IMR-90 (cell line): ENCODE measurements at regions not wholly inside any gene's neighbourhood (a gene's known extent, or its start where the extent isn't known, plus 50 kb on each side); places are given as distances from the start of the nearest gene placed in this dataset.

Experiments
- ATAC-seq: fragments of 200-7000 bp; cut with Tn5 transposase; 2 replicates; pipeline ENCODE4 v1.9.1; 2020; ENCODE audit warnings: low read depth, mild to moderate bottlenecking, moderate library complexity
- BruUV-seq: library from RNA; stranded (reverse); fragments of 400-500 nt; replicated peaks from 2 replicates; lab custom pipeline; 2021; lab: Mats Ljungman, UMichigan
- CTCF ChIA-PET: fragments of 300-600 bp; formaldehyde crosslinking; extraction: SDS; loops from one replicate; lab custom pipeline; 2021; ENCODE audit warnings: antibody characterized with exemption; lab: Yijun Ruan, JAX
- POLR2A ChIA-PET: fragments of 300-600 bp; sonication (Branson Sonifier 250); formaldehyde crosslinking; loops from one replicate; lab custom pipeline; 2022; ENCODE audit warnings: antibody characterized with exemption; ENCODE audit not compliant: unreplicated experiment; lab: Charles Lee
- DNase-seq: peaks from one replicate; pipeline ENCODE4 v3.0.0; 2013
- H2AFZ ChIP-seq: replicated peaks from 2 replicates; pipeline ENCODE3; 2013; ENCODE audit warnings: low read length, mild to moderate bottlenecking; ENCODE audit not compliant: poor library complexity
- H2AK5ac ChIP-seq: 2 replicates; pipeline ENCODE4 v1.6.1; 2013; ENCODE audit warnings: low read depth, low read length, inconsistent platforms
- H2AK9ac ChIP-seq: replicated peaks from 2 replicates; pipeline ENCODE3; 2013; ENCODE audit warnings: mild to moderate bottlenecking, low read depth, low read length, moderate library complexity; ENCODE audit not compliant: poor library complexity
- H2BK120ac ChIP-seq: 2 replicates; pipeline ENCODE4 v1.6.1; 2013; ENCODE audit warnings: low read depth, low read length, inconsistent platforms
- H2BK15ac ChIP-seq: 3 replicates; pipeline ENCODE4 v1.6.1; 2013; ENCODE audit warnings: low read depth, low read length, inconsistent platforms
- H2BK20ac ChIP-seq: 2 replicates; pipeline ENCODE4 v1.6.1; 2013; ENCODE audit warnings: low read depth, mild to moderate bottlenecking, inconsistent platforms, low read length, moderate library complexity
- H2BK5ac ChIP-seq: 2 replicates; pipeline ENCODE4 v1.6.1; 2013; ENCODE audit warnings: mild to moderate bottlenecking, low read depth, low read length, inconsistent platforms; ENCODE audit not compliant: poor library complexity, severe bottlenecking
- H3K14ac ChIP-seq: replicated peaks from 2 replicates; pipeline ENCODE4 v1.6.1; 2013; ENCODE audit warnings: low read depth, low read length, inconsistent platforms
- H3K18ac ChIP-seq: 2 replicates; pipeline ENCODE4 v1.6.1; 2013; ENCODE audit warnings: low read depth, low read length, control low read depth
- H3K23ac ChIP-seq: 2 replicates; pipeline ENCODE4 v1.6.1; 2013; ENCODE audit warnings: low read depth, low read length, inconsistent platforms
- H3K27ac ChIP-seq: 2 replicates; pipeline ENCODE4 v1.5.1; 2013; ENCODE audit warnings: mild to moderate bottlenecking, control low read depth, low read length; ENCODE audit not compliant: insufficient read depth
- H3K27me3 ChIP-seq: 2 replicates; pipeline ENCODE4 v1.6.1; 2013; ENCODE audit warnings: low read length; ENCODE audit not compliant: control insufficient read depth, insufficient read depth
- H3K36me3 ChIP-seq: 2 replicates; pipeline ENCODE4 v1.6.1; 2013; ENCODE audit warnings: low read length, mixed read lengths; ENCODE audit not compliant: control insufficient read depth, insufficient read depth
- H3K4ac ChIP-seq: 2 replicates; pipeline ENCODE4 v1.6.1; 2013; ENCODE audit warnings: low read depth, low read length, inconsistent platforms
- H3K4me1 ChIP-seq: 2 replicates; pipeline ENCODE4 v1.6.1; 2013; ENCODE audit warnings: low read length, mixed read lengths; ENCODE audit not compliant: control insufficient read depth, insufficient read depth
- H3K4me2 ChIP-seq: 2 replicates; pipeline ENCODE4 v1.6.1; 2013; ENCODE audit warnings: low read depth, mild to moderate bottlenecking, control low read depth, low read length, moderate library complexity
- H3K4me3 ChIP-seq: 2 replicates; pipeline ENCODE4 v1.5.1; 2013; ENCODE audit warnings: low read depth, mild to moderate bottlenecking, control low read depth, low read length, moderate library complexity; ENCODE audit not compliant: insufficient read depth
- H3K56ac ChIP-seq: 2 replicates; pipeline ENCODE4 v1.6.1; 2013; ENCODE audit warnings: low read length, inconsistent platforms; ENCODE audit not compliant: insufficient read depth; ENCODE audit errors: extremely low read depth
- H3K79me1 ChIP-seq, 2 experiments: 2 replicates each; pipeline ENCODE4 v1.6.1; 2013; ENCODE audit warnings: low read length in 2 of 2, inconsistent platforms in 1 of 2, low read depth in 1 of 2
- H3K9ac ChIP-seq: 2 replicates; pipeline ENCODE4 v1.6.1; 2013; ENCODE audit warnings: low read depth, low read length, control low read depth
- H3K9me1 ChIP-seq: 2 replicates; pipeline ENCODE4 v1.6.1; 2013; ENCODE audit warnings: low read length, inconsistent platforms; ENCODE audit not compliant: insufficient read depth
- H3K9me3 ChIP-seq: 2 replicates; pipeline ENCODE4 v1.6.1; 2013; ENCODE audit warnings: low read length; ENCODE audit not compliant: control insufficient read depth, insufficient read depth
- H4K20me1 ChIP-seq: 2 replicates; pipeline ENCODE4 v1.6.1; 2013; ENCODE audit warnings: low read length, inconsistent platforms; ENCODE audit not compliant: insufficient read depth
- H4K5ac ChIP-seq: 2 replicates; pipeline ENCODE4 v1.6.1; 2013; ENCODE audit warnings: mild to moderate bottlenecking, low read depth, low read length, control low read depth
- H4K8ac ChIP-seq, 2 experiments: 2 replicates each; pipeline ENCODE4 v1.6.1; 2013; ENCODE audit warnings: low read depth in 2 of 2, low read length in 2 of 2, control low read depth in 1 of 2, inconsistent platforms in 1 of 2
- H4K91ac ChIP-seq: 2 replicates; pipeline ENCODE4 v1.6.1; 2013; ENCODE audit warnings: low read depth, low read length, inconsistent platforms; ENCODE audit not compliant: insufficient read depth
- BHLHE40 ChIP-seq: fragments of 150-350 bp; IDR thresholded peaks from 2 replicates; pipeline ENCODE4 v1.6.1; 2016; ENCODE audit warnings: mild to moderate bottlenecking, low read depth, low read length
- CEBPB ChIP-seq: IDR thresholded peaks from 2 replicates; pipeline ENCODE4 v1.6.1; 2012; ENCODE audit warnings: low read depth, low read length, improper control_type of control experiment
- CHD1 ChIP-seq: IDR thresholded peaks from 2 replicates; pipeline ENCODE4 v1.6.1; 2012; ENCODE audit warnings: low read depth, low read length, improper control_type of control experiment
- FOS ChIP-seq: fragments of 150-350 bp; IDR thresholded peaks from 2 replicates; pipeline ENCODE4 v1.6.1; 2016; ENCODE audit warnings: low read depth, low read length
- MAFK ChIP-seq: IDR thresholded peaks from 2 replicates; pipeline ENCODE4 v1.6.1; 2012; ENCODE audit warnings: low read depth, low read length, improper control_type of control experiment
- MAZ ChIP-seq: IDR thresholded peaks from 2 replicates; pipeline ENCODE4 v1.6.1; 2012; ENCODE audit warnings: low read depth, mild to moderate bottlenecking, low read length, improper control_type of control experiment, moderate library complexity, borderline replicate concordance
- MXI1 ChIP-seq: IDR thresholded peaks from 2 replicates; pipeline ENCODE4 v1.6.1; 2012; ENCODE audit warnings: low read depth, mild to moderate bottlenecking, low read length, moderate library complexity, borderline replicate concordance
- NFE2L2 ChIP-seq: fragments of 150-350 bp; IDR thresholded peaks from 2 replicates; pipeline ENCODE4 v1.6.1; 2016; ENCODE audit warnings: low read depth, mild to moderate bottlenecking, low read length
- POLR2A ChIP-seq: IDR thresholded peaks from 2 replicates; pipeline ENCODE4 v1.6.1; 2012; ENCODE audit warnings: mild to moderate bottlenecking, low read depth, low read length
- RAD21 ChIP-seq: IDR thresholded peaks from 2 replicates; pipeline ENCODE4 v1.6.1; 2012; ENCODE audit warnings: low read length, improper control_type of control experiment
- RCOR1 ChIP-seq: IDR thresholded peaks from 2 replicates; pipeline ENCODE4 v1.6.1; 2012; ENCODE audit warnings: mild to moderate bottlenecking, low read length, improper control_type of control experiment; ENCODE audit not compliant: insufficient replicate concordance
- RFX5 ChIP-seq: IDR thresholded peaks from 2 replicates; pipeline ENCODE4 v1.8.0; 2012; ENCODE audit warnings: low read depth, mild to moderate bottlenecking, low read length, moderate library complexity
- SMC3 ChIP-seq: fragments of 150-350 bp; IDR thresholded peaks from 2 replicates; pipeline ENCODE4 v1.6.1; 2016; ENCODE audit warnings: low read depth, mild to moderate bottlenecking, antibody characterized with exemption, low read length, moderate library complexity
- WGBS, 2 experiments: methylation state at CpG; one replicate each; pipeline versions ENCODE4 v1.1.5 to v1.1.7; 2013; ENCODE audit warnings: missing lambda C conversion rate in 2 of 2; ENCODE audit not compliant: insufficient read length in 1 of 2; ENCODE audit errors: extremely low coverage in 2 of 2; 5-methylcytosine and 5-hydroxymethylcytosine counted together
- dilution Hi-C: fragments of 300-500 bp; cut with HindIII; formaldehyde crosslinking; loops from one replicate; pipeline ENCODE4 v1.14.3; 2018; ENCODE audit warnings: low sequenced_read_pairs; ENCODE audit not compliant: unreplicated experiment
- in situ Hi-C: fragments of 300-500 bp; cut with MboI; formaldehyde crosslinking; loops from 3 replicates; pipeline ENCODE4 v1.14.3; 2019; ENCODE audit warnings: low sequenced_read_pairs, inconsistent platforms, mixed read lengths
- intact Hi-C: fragments of 100-400 bp; cut with micrococcal nuclease; formaldehyde crosslinking; loops from 2 replicates; pipeline ENCODE4 v1.10.0; 2022
- TF ChIP-seq, protein P1 (sequence below): fragments of 150-350 bp; IDR thresholded peaks from 2 replicates; pipeline ENCODE4 v1.6.1; 2017; ENCODE audit warnings: mild to moderate bottlenecking, antibody characterized with exemption, low read length, low read depth
- TF ChIP-seq, protein P2 (sequence below): conservative IDR thresholded peaks from 2 replicates; pipeline ENCODE4 v1.5.1; 2012; ENCODE audit warnings: mild to moderate bottlenecking, low read depth, low read length, improper control_type of control experiment
- TF ChIP-seq, protein P3 (sequence below): fragments of 150-350 bp; IDR thresholded peaks from 2 replicates; pipeline ENCODE4 v1.6.1; 2016; ENCODE audit warnings: low read depth, mild to moderate bottlenecking, low read length, moderate library complexity, borderline replicate concordance

DNA sequence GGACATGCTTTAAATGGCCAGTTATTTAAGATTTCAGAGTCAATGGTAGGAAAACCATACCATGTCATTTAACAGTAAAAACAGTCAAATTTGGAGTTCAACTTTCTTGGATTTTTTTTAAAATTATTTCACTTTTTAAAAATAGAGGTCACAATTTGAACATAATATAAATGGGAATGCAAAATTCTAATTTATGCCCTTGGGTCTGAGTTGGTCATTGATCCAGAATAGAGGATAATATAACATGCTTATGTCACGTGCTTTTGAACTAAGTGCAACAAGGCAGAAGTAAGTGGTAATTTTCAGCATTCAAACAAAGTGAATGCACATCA lies 113.1 kb upstream of the SLC35F3 start:
- H3K4me3 ChIP-seq, result no peak overlapping the region
- H3K36me3 ChIP-seq, result no peaks in the 10 kb centered on the region
- H3K56ac ChIP-seq, result no peak overlapping the region
- H2AK9ac ChIP-seq, result no peak overlapping the region
- no peaks in the 10 kb centered on the region for H3K27me3 ChIP-seq
- intact Hi-C loops, result loop anchor here (2.0 kb wide), 3 partner anchors 351 to 485 kb away; no protein-coding TSS in a partner anchor
- no TSS peak for BruUV-seq
- H2BK5ac ChIP-seq, result no peak overlapping the region
- H2BK15ac ChIP-seq, result no peak overlapping the region
- H3K4me2 ChIP-seq, result no peak overlapping the region
- no peak for DNase-seq
- in situ Hi-C loops, result no loop called here
- H3K9ac ChIP-seq, result no peak overlapping the region
- no peak overlapping the region for H4K8ac ChIP-seq
- no peaks in the 10 kb centered on the region for H3K79me1 ChIP-seq
- no peak overlapping the region for H3K18ac ChIP-seq
- H2AK5ac ChIP-seq, result no peak overlapping the region
- no peak overlapping the region for H4K91ac ChIP-seq
- no peak overlapping the region for H2BK20ac ChIP-seq
- H4K5ac ChIP-seq, result no peak overlapping the region
- CTCF ChIA-PET, result interaction anchor here (1.0 to 1.3 kb wide), 2 partner anchors 385 to 396 kb away, joined by 3 to 5 read pairs; no protein-coding TSS in a partner anchor
- dilution Hi-C loops, result no loop called here
- no peak overlapping the region for H3K14ac ChIP-seq
- H3K23ac ChIP-seq, result no peak overlapping the region
- no CpG with 5 or more reads among the region's 1 CpG for WGBS, 2 experiments
- no peak overlapping the region for H2AFZ ChIP-seq
- no peaks in the 10 kb centered on the region for H3K9me1 ChIP-seq
- no peak overlapping the region for H3K4ac ChIP-seq
- TF ChIP-seq RFX5, result no peak
- no peak for TF ChIP-seq MAFK
- no peak for TF ChIP-seq CHD1
- TF ChIP-seq SMC3, result no peak
- no peak for TF ChIP-seq NFE2L2
- no peak for TF ChIP-seq MXI1
- no peak for TF ChIP-seq POLR2A
- no peak for TF ChIP-seq CEBPB
- TF ChIP-seq FOS, result no peak
- TF ChIP-seq, protein P1, sequence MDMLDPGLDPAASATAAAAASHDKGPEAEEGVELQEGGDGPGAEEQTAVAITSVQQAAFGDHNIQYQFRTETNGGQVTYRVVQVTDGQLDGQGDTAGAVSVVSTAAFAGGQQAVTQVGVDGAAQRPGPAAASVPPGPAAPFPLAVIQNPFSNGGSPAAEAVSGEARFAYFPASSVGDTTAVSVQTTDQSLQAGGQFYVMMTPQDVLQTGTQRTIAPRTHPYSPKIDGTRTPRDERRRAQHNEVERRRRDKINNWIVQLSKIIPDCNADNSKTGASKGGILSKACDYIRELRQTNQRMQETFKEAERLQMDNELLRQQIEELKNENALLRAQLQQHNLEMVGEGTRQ, result no peak
- TF ChIP-seq RAD21, result no peak
- no peak for TF ChIP-seq RCOR1
- no peak for TF ChIP-seq MAZ
- no peak for TF ChIP-seq BHLHE40
- TF ChIP-seq, protein P2, sequence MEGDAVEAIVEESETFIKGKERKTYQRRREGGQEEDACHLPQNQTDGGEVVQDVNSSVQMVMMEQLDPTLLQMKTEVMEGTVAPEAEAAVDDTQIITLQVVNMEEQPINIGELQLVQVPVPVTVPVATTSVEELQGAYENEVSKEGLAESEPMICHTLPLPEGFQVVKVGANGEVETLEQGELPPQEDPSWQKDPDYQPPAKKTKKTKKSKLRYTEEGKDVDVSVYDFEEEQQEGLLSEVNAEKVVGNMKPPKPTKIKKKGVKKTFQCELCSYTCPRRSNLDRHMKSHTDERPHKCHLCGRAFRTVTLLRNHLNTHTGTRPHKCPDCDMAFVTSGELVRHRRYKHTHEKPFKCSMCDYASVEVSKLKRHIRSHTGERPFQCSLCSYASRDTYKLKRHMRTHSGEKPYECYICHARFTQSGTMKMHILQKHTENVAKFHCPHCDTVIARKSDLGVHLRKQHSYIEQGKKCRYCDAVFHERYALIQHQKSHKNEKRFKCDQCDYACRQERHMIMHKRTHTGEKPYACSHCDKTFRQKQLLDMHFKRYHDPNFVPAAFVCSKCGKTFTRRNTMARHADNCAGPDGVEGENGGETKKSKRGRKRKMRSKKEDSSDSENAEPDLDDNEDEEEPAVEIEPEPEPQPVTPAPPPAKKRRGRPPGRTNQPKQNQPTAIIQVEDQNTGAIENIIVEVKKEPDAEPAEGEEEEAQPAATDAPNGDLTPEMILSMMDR, result no peak
- TF ChIP-seq, protein P3, sequence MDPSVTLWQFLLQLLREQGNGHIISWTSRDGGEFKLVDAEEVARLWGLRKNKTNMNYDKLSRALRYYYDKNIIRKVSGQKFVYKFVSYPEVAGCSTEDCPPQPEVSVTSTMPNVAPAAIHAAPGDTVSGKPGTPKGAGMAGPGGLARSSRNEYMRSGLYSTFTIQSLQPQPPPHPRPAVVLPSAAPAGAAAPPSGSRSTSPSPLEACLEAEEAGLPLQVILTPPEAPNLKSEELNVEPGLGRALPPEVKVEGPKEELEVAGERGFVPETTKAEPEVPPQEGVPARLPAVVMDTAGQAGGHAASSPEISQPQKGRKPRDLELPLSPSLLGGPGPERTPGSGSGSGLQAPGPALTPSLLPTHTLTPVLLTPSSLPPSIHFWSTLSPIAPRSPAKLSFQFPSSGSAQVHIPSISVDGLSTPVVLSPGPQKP, result no peak
- no peak overlapping the region for H3K27ac ChIP-seq
- POLR2A ChIA-PET, result no interaction called here
- H4K20me1 ChIP-seq, result no peaks in the 10 kb centered on the region
- ATAC-seq, result no peak
- no peak overlapping the region for H2BK120ac ChIP-seq
- H3K9me3 ChIP-seq, result peaks cover 6% of the 10 kb centered on the region
- no peaks in the 10 kb centered on the region for H3K4me1 ChIP-seq
